Kidney epithelial cell (primary cell): ENCODE measurements at regions not wholly inside any gene's neighbourhood (a gene's known extent, or its start where the extent isn't known, plus 50 kb on each side); places are given as distances from the start of the nearest gene placed in this dataset.

Experiments
- DNase-seq: peaks from one replicate; pipeline ENCODE4 v3.0.0-alpha.2; 2010; ENCODE audit warnings: low read depth
- H3K27me3 ChIP-seq: 2 replicates; pipeline ENCODE4 v1.6.0; 2011; ENCODE audit warnings: low read length; ENCODE audit not compliant: control insufficient read depth, insufficient read depth
- H3K36me3 ChIP-seq: 2 replicates; pipeline ENCODE4 v1.5.1; 2011; ENCODE audit warnings: low read length; ENCODE audit not compliant: control insufficient read depth, insufficient read depth
- H3K4me3 ChIP-seq: 2 replicates; pipeline ENCODE4 v1.5.1; 2011; ENCODE audit warnings: low read depth, mild to moderate bottlenecking, control low read depth, low read length
- CTCF ChIP-seq: IDR thresholded peaks from 2 replicates; pipeline ENCODE4 v1.5.1; 2011; ENCODE audit warnings: mild to moderate bottlenecking, moderate library complexity, low read length, control low read depth, inconsistent platforms; ENCODE audit not compliant: insufficient read depth, poor library complexity, severe bottlenecking

- H3K4me3 ChIP-seq: no peak overlapping the region
- no peak for TF ChIP-seq CTCF
These were observed 149.7 kb upstream of the ZNF366 start for GRCh38 chr5:72656756-72657513.

GRCh38 chr5:72656331-72656730, 149.1 kb upstream of the ZNF366 start:
- no peak for TF ChIP-seq CTCF
- H3K27me3 ChIP-seq: no peaks in the 10 kb centered on the region
- no peak for DNase-seq
- no peaks in the 10 kb centered on the region for H3K36me3 ChIP-seq
- H3K4me3 ChIP-seq: no peak overlapping the region

More at GRCh38 chr5:72656756-72657513, 149.7 kb upstream of the ZNF366 start:
- no peak for DNase-seq
- Histone ChIP-seq H3K36me3 (no peaks in the 10 kb centered on the region), H3K27me3 (no peaks in the 10 kb centered on the region)

- DNase-seq: no peak
- no peak for TF ChIP-seq CTCF
- Histone ChIP-seq H3K27me3 (no peaks in the 10 kb centered on the region), H3K4me3 (no peak overlapping the region), H3K36me3 (no peaks in the 10 kb centered on the region)
These were observed 147.0 kb upstream of the ZNF366 start for GRCh38 chr5:72654231-72654630.

- no peak overlapping the region for H3K4me3 ChIP-seq
- H3K27me3 ChIP-seq: no peaks in the 10 kb centered on the region
- no peaks in the 10 kb centered on the region for H3K36me3 ChIP-seq
- TF ChIP-seq CTCF: no peak
- DNase-seq: no peak
These were observed 146.4 kb upstream of the ZNF366 start for GRCh38 chr5:72653586-72653985.

GRCh38 chr5:72651779-72652178, 144.6 kb upstream of the ZNF366 start:
- TF ChIP-seq CTCF: no peak
- Histone ChIP-seq H3K4me3 (no peak overlapping the region), H3K27me3 (no peaks in the 10 kb centered on the region), H3K36me3 (no peaks in the 10 kb centered on the region)
- no peak for DNase-seq

- Histone ChIP-seq H3K36me3 (no peaks in the 10 kb centered on the region), H3K27me3 (no peaks in the 10 kb centered on the region), H3K4me3 (no peak overlapping the region)
- no peak for DNase-seq
- TF ChIP-seq CTCF: no peak
These were observed 143.9 kb upstream of the ZNF366 start for GRCh38 chr5:72651109-72651508.
